Fibroblast of mammary gland (primary cell): ENCODE measurements at regions not wholly inside any gene's neighbourhood (a gene's known extent, or its start where the extent isn't known, plus 50 kb on each side); places are given as distances from the start of the nearest gene placed in this dataset.

Source experiments
- DNase-seq: peaks from one replicate; pipeline ENCODE4 v3.0.0-alpha.2; 2010; ENCODE audit warnings: low read depth
- H3K4me3 ChIP-seq: 2 replicates; pipeline ENCODE4 v1.5.1; 2011; ENCODE audit warnings: low read depth, mild to moderate bottlenecking, low read length, moderate library complexity; ENCODE audit not compliant: control insufficient read depth
- TF ChIP-seq, protein P1 (sequence below): conservative IDR thresholded peaks from 2 replicates; pipeline ENCODE4 v1.5.1; 2011; ENCODE audit warnings: low read depth, low read length, inconsistent platforms; ENCODE audit not compliant: control insufficient read depth, insufficient read depth

DNA sequence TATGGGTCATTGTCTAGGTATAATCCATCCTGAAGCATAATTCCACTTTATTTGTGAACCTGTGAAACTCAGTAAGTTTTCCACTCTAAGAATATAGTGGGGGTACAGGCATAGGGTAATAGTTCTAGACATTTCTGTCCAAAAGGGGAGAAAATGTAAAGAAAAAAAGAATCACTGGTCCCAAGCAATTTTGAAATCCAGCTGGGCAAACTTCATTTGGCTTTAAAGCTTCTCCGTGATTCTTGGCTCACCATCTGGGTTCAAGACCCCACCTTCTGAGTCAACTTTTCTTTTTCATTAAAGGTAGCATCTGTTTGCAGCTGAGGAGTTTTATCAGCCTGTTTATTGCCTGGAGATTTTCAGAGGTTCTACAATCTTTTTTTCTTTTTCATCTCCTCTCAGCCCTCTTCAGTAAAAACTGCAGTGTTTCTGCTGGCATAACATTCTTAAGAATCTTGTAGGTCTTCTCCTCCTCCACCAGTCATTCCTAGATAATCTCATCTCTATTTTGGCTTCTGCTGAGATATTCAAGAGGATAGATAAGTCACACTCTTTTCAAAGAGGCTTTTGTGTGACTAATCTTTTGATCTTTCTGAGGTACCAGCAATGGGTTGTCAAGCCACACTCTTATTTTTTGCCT lies 126.1 kb upstream of the PITX1 start:
- DNase-seq = no peak

DNA sequence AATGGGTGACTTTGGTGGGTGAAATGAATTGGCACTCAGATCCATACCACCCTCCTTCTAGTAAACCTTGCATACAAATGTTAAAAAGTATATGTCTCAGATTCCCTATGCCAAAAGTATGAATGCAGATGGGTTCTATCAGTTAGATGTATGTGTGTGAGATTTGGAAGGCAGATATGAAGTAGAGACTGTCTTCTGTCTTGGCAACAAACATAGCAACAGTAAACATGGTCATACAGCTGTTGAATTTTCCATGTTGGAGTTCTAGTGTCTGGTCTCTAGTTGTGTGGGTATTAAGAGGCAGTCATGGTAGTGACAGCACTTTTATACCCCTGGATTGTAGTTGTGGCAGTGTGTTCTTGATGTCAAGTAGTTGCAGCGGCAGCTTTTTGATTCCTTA lies 125.6 kb upstream of the PITX1 start:
- H3K4me3 ChIP-seq = no peak overlapping the region
- TF ChIP-seq, protein P1, sequence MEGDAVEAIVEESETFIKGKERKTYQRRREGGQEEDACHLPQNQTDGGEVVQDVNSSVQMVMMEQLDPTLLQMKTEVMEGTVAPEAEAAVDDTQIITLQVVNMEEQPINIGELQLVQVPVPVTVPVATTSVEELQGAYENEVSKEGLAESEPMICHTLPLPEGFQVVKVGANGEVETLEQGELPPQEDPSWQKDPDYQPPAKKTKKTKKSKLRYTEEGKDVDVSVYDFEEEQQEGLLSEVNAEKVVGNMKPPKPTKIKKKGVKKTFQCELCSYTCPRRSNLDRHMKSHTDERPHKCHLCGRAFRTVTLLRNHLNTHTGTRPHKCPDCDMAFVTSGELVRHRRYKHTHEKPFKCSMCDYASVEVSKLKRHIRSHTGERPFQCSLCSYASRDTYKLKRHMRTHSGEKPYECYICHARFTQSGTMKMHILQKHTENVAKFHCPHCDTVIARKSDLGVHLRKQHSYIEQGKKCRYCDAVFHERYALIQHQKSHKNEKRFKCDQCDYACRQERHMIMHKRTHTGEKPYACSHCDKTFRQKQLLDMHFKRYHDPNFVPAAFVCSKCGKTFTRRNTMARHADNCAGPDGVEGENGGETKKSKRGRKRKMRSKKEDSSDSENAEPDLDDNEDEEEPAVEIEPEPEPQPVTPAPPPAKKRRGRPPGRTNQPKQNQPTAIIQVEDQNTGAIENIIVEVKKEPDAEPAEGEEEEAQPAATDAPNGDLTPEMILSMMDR = no peak
- no peak for DNase-seq

More for the DNA sequence above, 126.1 kb upstream of the PITX1 start:
- TF ChIP-seq, protein P1 = no peak
- H3K4me3 ChIP-seq = no peak overlapping the region

DNA sequence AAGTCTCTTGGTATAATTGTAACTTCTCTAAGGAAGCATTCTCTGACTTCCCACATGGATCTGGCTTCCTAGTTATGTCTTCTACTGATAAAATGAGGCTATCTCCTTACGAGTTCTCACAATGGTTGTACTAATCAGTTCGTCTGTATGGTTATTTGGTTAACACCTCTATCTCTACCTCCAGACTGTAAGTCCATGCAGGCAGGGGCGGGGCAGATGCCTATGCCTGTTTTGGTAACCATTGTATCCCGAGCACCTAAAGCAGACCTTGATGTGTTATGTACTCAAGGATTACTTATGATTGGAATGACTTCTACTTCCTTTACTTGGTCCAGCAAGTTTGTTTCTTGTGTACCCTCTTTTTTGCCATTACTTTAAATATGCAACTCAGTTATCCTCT lies 125.0 kb upstream of the PITX1 start:
- no peak for DNase-seq
- H3K4me3 ChIP-seq = no peak overlapping the region
- TF ChIP-seq, protein P1 = no peak

DNA sequence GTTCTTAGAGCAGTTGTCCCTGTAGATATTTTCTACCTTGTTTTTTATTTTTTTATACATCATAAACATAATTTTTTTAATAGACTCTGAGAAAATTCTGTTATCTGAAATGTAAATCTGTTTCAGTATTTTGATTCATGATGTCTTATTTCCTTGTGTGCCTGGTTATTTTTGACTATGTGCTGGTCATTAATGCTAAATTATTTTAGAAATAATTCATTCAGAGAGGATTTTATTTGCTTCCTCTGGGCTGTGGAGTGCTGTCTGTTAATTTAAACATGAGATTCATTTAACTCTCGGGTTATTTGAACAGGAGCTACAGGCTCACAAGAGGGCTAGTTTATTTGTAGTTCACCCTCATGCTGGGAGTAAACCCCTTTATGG lies 124.3 kb upstream of the PITX1 start:
- no peak overlapping the region for H3K4me3 ChIP-seq
- TF ChIP-seq, protein P1 = no peak
- DNase-seq = no peak

DNA sequence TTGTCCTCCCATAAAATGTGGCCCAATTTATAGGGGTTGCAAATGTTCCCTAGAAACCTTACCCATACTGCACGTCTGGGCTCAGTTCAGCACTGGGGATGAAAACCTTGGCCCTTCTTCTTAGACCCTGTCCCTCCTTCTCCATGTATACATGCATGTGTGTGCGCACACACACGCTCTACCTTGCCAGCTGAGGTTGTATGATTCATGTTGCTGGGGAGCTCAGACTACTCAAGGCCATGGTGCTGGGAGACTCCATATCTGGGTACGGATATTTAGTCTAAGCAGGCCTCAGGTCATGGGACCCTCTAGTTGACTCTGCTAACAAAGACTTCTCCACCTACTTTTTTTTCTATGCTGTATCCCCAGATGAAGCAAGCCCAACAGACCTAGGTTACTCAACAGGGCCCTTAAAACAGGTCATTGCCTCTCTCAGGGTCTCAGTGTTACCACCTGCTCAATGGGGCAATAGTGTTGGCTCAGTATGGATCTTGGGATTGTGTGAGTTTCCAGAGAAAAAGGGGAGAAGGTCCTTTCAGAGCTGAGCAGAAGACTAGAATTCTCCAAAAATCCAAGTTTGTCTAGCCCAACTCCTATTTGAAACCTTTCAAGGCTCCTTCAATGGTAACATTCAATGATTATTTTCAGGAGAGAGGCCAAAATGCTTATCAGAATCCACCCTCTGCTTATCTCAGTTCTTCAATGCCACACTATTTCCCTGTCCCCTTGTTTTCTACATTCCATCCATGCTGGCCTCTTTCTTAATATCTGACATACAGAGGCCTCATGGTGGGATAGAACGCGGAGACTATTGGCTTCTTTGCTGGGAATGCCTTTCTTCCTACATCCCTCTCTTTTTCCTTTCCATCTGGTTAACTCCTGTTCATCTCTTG lies 123.6 kb upstream of the PITX1 start:
- DNase-seq = no peak
- TF ChIP-seq, protein P1 = no peak
- no peak overlapping the region for H3K4me3 ChIP-seq

DNA sequence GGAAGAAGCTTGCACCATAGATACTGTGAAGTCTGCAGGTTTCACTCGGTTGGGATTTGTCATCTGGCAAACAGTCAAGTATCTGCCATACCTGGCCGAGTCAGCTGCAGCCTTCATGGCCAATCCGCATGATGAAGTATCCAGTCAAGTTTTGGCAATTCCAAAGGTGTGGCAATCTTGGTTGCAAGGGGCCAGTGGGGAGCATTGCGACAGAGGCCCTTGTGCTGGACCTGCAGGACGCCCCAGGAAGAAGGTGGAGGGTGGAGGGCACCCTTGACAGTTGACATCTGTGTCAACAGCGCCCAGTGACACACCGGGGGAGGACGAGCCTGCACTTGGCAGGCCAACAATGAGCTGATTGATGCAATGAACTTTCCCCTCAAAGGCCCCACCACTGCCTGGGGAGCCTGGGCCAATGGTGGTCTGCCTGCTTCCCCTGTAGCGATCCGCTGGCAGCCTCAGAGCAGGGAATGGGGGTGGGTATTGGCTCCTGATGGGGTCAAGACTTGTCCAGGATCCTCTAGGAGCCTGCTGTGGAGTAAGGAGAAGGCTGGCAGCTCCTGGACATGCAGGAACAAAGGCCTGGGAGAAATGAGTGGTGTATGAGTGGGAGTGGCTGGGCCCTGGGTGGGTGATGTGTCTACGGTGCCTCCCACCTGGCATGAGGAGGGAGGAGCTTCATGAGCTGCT lies 122.8 kb upstream of the PITX1 start:
- DNase-seq = no peak
- TF ChIP-seq, protein P1 = no peak
- H3K4me3 ChIP-seq = no peak overlapping the region
